GM19463 (cell line): ENCODE measurements at regions not wholly inside any gene's neighbourhood (a gene's known extent, or its start where the extent isn't known, plus 50 kb on each side); places are given as distances from the start of the nearest gene placed in this dataset.

ENCODE experiments used
- ATAC-seq: cut with Tn5 transposase; IDR thresholded peaks from one replicate; pipeline ENCODE4 v1.9.1; 2021; ENCODE audit warnings: mild to moderate bottlenecking, moderate library complexity; ENCODE audit not compliant: unreplicated experiment

DNA sequence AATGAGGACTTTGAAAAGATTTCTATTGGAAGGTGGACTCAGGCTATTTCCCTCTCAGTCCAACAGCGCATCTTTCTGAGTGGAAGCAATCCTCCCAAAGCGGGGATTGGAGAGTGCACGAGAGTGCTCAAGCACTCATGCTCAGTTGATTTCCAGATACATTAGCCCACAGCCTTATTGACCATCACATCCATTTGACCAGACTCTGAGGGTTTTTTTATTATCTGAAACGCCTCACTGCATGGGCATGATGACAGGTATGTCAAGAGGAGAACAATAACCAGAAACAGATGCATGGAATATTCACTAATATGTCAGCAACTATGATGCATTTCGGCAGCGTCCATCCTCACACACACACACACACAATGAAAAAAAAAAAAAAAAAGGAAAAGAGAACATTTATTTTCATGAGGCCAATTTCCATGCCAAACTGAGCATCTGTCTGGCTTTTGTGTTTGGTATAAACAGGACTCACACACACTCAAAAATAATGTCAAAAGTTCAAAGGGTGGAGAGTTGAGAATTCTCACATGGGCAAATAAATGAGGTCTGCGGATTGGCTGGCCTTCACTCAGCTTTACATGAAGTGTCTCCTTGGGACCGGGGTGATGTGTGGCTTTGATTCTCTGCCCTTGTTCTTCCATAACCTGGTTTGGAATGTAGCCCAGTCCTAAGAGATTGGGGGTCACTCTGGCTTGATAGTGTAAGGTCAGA, 371.6 kb downstream of the MCTP2 start:
- ATAC-seq: no peak

DNA sequence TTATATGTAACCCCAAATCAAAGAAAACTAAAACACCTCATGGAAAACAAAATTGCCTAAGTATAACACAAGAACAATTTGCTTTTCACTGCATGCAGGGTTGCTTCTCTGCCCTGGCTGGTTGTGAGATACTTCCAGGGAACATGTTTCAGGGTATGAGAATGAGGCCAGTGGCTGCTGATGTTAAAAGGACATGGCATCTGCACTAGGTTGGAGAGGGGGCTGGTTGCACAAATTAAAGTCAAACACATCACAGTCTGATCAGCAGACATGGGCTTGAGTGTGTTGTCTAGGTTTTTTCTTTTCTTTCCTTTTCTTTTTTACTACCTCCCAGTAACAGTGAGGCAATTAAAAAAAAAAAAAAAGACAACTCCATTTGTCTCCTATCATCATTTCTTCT, 374.9 kb downstream of the MCTP2 start:
- ATAC-seq: no peak

DNA sequence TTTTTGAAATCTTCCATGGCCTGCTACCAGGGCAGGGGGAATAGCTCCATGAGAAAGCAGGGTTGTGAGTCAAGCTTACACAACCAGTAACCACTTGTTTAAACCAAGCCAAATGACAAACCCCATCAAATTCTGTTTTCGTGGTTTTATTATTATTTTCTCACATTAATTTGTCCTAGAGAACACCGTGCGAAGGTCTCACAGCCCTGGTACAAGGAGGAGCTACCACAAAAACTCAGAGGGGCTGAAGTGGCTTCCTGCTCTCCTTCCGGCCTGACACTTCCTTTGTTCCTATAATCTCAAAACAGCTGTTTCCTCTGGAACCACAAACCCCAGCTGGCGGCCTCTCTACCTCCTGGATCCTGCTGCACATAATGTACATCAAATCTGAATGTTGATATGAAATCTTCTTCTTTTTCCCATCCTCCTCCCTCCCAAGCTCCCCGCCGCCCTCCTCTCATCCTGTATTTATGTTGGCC, 375.9 kb downstream of the MCTP2 start:
- ATAC-seq: no peak

DNA sequence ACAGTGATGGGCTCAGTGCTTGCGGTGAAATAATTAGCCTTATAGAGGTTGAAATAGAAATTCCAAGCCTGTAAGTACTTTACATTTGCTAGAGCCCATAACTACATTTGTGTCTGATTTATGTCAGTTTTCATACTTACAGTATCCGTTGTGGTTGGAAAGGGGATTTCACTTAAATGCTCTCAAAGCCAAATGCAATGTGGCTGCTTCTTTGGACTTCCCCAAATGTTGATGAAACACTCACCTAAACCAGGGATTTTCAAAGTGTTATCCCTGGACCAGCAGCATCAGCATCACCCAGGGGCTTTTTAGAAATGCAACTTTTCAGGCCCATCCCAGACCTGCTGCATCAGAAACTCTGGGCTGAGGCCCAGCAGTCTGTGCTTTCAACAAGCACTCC, 378.7 kb downstream of the MCTP2 start:
- ATAC-seq: peak; percentile 69

DNA sequence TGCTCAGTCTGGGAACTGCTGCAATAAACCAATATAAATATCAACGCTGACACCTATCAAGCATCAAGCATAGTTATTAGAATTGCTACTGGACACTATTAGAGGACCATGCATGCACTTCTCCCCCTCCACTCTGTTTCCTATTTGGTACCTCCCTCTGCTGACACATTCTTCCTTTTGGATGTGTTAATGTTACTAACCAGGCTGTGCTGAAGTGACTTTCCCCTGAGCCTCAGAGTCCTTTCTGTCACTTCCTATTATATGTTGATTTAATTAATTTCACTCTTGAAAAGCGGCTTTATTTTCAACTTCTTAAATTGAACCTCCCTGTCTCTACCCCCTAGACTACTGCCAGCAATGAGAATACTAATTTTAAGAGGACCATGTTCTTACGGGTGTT, 379.1 kb downstream of the MCTP2 start:
- ATAC-seq: peak; percentile 8

DNA sequence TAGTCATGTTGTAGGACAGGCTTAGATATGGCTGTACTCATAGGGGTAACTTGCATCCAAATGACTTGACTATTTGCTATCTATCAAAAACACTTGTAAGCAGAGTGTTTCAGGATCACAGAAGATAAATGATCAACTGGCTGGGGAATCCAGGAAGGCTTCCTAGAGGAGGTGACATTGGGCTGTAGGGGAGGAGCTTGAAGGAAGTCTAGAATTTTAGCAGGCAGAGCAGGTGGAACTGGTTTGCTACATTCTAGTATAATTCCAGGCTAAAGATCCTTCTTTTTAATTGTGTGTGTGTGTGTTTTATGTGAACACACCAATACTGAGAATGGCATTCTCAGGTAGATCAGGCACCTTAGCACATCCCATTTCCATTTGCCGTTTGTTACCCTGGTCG, 380.3 kb downstream of the MCTP2 start:
- ATAC-seq: no peak

DNA sequence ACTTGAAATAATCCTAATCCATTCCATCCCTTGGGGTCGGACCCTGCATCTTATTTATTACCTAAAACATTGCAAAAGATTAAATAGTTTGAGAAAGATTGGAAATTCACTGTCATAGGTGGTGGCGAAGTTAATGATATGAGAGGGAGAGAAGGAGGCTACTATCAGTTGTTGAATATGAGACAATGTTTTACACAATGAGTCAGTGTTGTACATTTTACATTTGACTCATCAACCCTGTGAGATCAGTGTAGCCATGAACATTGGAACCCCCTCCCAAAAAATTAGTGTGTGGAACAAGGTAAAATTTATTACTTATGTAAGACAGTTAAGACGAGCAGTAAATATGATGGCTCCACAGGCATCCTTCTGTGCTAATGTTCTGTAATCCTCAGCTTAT, 384.3 kb downstream of the MCTP2 start:
- ATAC-seq: no peak

DNA sequence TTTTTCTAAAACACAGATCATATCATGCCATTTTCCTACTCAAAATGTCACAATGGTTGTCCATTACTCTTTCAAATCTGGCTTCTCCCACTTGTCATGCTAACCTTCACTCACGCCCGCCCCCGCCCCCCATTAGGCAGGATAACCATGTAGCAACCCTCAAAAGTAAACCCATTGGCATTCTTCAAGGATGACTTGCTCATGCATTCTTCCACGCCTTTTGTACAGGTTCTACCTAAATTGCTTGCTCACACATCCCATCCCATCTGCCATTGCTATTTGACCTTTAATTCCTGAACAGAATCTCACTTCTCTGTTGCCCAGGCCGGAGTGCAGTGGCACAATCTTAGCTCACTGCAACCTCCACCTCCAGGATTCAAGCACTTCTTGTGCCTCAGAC, 389.3 kb downstream of the MCTP2 start:
- no peak for ATAC-seq

DNA sequence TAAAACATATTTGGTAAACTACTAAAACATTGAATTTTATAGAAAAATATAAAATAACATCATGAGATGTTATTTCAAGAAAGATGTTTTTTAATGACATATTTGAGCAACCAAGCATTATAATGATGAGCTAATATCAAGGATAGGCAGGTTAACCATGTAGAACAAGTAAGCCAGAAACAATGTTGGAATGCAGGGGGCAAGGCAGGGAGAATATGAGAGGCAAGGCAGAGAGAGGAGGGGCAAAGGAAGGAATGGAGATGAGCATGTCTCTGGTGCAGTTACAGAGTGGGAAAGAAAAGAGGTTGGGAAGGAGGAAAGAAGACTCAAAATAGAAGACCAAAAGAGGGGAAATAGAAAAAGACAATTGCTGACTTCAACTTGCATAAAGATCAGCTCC, 390.4 kb downstream of the MCTP2 start:
- ATAC-seq: no peak

DNA sequence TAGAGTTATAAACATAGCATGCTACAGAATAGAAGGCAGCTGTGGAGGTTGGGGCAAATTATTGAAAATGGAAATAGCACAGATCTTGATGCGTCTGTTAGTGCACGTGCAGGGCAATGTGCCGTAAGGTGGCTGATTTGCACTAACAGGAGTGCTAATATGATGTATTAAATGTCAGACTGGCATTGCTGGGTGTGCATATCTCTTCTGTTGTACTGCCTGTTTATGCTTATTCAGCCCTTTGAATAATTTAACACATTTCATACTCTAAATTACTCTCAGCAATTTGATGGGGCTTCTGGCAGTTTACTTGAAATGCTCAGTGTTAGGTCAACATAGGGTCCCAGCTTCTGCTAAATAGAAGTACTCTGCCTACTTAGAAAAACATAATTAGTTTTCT, 395.6 kb downstream of the MCTP2 start:
- ATAC-seq: no peak

DNA sequence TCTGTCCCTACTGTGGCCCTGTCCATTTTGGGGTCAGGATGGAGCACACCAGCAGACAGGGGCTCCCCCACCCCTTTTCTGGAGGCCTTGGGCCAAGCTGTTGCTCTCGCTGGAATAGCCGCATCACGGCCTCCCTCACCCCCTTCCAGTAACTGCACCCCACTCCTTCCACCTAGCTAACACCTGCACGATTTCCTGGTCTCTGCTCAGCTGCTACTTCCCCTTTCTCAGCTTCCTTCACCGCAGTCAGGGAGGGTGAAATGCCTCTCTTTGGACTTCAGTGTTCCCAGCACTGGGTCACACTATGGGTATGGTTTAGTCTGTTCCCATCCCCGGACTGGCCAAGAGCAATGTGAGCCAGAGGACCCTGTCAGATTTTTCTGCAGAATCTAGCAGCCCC, 400.2 kb downstream of the MCTP2 start:
- ATAC-seq: no peak

DNA sequence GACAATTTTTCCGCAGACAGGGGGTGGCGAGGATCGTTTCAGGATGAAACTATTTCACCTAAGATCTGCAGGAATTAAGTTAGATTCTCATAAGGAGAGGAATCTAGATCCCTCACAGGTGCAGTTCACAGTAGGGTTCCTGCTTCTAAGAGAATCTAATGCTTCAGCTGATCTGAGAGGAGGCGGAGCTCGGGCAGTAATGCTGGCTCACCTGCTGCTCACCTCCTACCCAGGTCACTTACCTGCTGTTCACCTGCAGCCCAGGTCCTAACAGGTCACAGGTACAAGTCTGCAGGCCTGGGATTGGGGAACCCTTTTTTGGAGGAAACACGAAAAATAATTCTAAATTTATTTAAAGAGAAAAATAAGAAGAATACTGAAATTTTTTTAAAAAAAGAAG, 406.8 kb downstream of the MCTP2 start:
- ATAC-seq: no peak

DNA sequence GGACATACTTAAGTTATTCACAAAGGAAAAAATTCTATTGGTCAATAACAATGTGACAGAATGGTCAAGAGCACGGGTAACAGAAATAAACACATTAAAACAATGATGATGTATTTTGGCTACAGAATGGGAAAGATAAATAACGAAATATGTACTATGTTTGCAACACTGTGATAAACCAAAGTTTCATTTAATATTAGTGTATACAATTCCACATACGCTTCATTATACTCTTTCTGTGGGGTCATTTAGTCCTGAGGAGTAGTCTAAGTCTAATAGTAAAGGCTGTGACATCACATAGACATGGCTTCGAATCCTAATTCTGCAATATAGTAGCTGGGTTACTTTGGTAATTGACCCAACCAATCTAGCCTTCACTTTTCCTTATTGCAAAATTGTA, 408.3 kb downstream of the MCTP2 start:
- ATAC-seq: no peak

DNA sequence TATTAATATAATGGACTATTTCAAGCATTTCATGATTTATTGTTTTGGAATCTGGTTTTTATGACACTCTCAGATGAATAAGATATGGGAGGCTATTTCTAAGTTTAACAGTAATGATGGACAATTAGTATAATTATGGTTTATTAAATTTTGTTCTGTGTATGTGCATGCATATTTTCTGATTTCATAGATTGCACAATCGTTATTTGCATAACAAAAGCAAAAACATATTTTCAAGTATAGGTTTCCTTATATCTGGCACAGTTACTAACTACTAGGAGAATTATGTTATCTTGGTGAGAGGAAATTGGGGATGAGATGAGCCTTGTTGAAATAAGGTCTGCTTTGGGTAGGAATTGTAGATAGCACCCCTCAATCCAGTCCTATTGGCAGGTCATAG, 413.1 kb downstream of the MCTP2 start:
- no peak for ATAC-seq

DNA sequence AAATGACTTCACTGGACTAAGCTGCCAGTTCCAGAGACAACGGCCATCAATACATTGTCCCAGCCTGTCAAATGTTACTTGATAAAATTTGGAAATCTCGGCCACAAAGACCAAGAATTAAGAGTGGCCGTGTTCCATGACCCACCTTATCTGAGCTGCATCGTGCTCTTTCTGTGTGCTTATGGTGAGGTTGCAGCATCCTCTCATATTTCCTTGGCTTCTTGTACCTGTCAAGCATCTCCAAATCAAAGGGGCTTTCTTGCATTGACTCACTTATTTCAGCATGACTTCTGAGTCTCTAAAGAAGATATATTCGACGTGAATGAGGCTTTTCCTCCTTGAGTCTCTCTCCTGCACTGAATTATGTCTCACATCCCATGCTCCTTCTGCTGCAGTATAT, 421.7 kb downstream of the MCTP2 start:
- ATAC-seq: no peak

DNA sequence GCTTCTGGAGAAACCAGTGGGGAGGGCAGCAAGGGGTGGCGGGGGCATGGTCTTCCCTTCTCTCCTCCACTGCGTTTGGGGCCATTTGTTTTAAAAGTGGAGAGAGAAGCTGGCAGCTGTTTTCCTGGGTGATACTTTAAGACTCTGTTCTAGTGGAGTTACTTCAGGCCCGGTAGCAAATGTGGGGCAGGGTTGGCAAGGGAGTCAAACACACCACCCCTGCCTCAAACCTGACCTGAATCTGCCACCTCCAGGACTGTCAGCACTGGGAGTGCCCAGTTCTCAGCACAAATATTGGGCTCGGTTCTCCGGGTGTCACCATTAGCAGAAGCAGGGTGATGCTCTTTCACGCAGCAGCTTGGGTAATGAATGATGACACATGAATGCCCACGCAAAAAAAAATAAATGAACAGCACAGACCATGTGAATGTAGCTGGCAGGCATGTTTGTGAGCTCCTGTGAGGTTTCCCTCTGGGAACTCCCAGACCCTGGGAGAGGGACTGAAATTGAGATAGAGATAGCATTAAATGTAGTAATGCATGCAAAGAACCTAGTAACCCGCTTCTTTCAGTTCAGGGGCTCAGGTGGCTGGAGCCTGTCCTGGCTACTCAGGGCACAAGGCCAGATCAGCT, 424.0 kb downstream of the MCTP2 start:
- ATAC-seq: no peak

DNA sequence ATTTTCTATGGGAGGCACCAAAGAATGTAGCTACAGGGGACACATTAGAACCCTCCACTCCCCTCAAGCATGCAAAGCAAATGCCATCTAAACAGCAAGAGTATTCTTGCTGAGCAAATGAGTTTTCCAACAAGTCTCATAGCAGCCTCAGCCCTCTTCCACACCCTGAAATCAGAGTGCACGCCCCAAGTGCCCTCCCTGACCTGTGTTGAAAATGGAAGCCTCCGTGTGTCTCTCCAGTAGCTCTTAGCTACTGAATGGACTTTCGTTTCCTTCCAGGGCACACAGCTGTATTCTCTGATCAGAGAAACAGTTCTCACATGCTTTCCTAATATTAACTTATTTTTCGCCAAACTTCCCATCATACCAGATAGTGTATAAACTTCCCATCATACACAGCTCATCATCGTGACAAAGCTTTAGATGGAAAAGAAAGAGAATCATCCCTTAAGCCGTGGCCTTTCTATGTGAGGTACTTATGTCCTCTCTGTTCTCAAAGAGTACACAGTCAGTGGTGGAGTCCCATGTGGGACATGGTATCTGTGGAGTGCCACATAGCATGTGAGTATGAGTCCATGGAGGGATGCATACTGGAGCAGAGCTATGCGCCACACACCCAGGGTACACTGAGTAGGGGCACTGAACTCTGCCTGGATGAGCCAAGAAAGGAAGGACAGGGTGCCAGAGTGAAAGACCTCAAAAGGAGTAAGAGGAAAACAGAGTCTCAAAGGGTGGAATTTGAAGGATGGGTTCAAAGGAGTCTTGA, 434.5 kb downstream of the MCTP2 start:
- no peak for ATAC-seq

DNA sequence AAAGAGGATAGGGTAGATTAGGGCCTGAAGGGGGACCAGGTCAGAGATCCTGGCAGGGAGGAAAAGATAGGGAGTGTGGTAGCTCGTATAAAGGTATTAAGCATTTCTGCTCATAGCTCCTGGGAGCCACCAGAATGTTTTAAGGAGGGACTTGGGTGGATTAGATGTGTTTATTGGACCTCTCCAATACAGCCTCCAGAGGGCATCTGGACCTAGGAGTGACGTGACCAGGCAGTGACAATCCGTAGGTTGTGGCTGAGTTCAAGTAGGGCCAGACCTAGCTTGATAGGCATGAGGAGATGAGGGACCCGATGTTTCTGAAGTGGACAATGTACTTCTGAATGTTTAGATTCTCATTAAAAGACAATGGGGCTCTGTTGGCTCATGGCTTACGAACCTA, 435.2 kb downstream of the MCTP2 start:
- ATAC-seq: no peak

DNA sequence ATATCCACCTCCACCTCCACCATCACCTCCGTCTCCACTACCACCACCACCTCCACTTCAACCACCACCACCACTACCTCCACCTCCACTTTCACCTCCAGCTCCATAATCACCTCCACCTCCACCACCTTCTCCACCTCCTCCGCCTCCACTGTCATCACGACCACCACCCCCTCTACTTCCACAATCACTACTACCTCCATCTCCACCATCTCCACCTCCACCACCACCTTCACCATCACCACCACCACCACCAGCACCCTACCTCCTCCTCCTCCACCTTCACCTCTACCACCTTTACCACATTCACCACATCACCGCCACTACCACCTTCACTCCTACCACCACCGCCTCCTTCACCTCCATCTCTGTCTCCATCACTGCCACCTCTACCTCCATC, 435.7 kb downstream of the MCTP2 start:
- no peak for ATAC-seq

DNA sequence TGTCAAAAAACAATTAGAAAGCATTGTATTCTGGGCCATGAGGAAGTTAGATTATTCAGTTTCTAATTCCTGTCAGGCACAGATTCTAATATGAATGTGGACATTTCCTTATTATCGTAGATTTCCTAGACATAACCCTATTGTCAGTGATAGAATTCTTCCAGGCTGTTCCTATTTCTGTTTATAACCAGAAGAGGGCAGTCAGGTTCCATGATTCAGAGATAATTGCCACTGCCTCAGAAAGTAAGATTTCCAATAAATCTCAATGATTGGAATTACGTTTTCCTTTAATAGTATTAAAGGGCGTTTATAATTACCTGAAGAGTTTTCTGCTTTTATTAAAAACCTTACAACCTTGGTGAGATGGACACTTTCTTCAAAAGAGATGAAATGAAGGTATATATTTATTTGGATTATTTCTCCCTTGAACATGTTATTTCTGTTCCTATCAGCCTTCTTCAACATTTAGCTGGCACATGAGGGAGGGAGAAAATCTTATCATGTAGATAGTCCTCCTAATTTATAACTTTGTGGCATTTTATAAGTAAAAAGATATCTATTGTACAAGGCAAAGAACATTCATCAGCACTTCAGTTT, 439.2 kb downstream of the MCTP2 start:
- ATAC-seq: no peak

DNA sequence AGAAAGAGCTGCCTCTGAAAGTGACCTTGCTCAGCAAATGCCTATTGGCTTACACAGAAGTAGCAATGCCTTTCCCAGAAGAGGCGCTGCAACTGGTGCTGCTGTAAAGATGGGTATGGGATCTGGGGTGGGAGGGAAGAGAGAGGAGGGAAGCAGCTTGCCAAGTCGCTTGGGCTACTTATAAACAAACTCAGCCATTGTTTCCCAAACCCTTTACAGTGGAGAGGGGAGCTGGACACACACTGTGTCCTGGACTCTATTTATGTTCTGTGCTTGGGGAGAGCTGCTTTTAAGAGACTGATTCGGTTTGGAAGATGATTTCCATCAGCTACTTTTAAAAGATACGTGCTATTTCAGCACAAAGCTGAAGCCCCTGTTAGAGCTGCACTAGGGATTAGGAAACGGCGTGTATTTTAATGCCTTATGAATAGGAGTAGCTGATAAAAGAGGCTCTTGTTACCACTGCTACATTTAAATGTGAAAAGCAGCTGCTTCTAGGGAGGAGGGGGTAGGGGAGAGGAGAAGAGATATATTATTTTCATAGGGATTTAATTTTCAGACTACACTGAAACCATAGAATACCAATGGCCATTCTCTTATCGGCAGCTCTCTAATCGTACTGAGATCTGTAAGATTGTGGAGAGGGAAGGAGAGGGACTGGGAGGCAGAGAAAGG, 440.6 kb downstream of the MCTP2 start:
- no peak for ATAC-seq
